ENCODE measurements at regions not wholly inside any gene's neighbourhood (a gene's known extent, or its start where the extent isn't known, plus 50 kb on each side); places are given as distances from the start of the nearest gene placed in this dataset.

- peaks cover 3% of the 10 kb centered on the region for H3K27me3 ChIP-seq
- no peaks in the 10 kb centered on the region for H3K4me1 ChIP-seq (ENCODE audit: control insufficient read depth in 1 of 2, insufficient read depth in 1 of 2, low read depth in 1 of 2, low read length in 1 of 2)
- TF ChIP-seq CTCF (IDR thresholded peaks at IDR 0.05), result no peak
- no peaks in the 10 kb centered on the region for H3K36me3 ChIP-seq
- no peak overlapping the region for H3K4me3 ChIP-seq (ENCODE audit: low read depth in 1 of 2, low read length in 1 of 2)
- H3K27ac ChIP-seq, result no peak overlapping the region
- H3K9me3 ChIP-seq, result no peaks in the 10 kb centered on the region
Observed at GRCh38 chr10:121051696-121052279, 200.6 kb downstream of the WDR11 start.

GRCh38 chr10:121053151-121053550 lies 202.0 kb downstream of the WDR11 start:
- H3K4me3 ChIP-seq (ENCODE audit: low read depth in 1 of 2, low read length in 1 of 2), result no peak overlapping the region
- no peak for TF ChIP-seq CTCF (IDR thresholded peaks at IDR 0.05)
- no peaks in the 10 kb centered on the region for H3K36me3 ChIP-seq
- no peak overlapping the region for H3K27ac ChIP-seq
- no peaks in the 10 kb centered on the region for H3K4me1 ChIP-seq (ENCODE audit: control insufficient read depth in 1 of 2, insufficient read depth in 1 of 2, low read depth in 1 of 2, low read length in 1 of 2)
- peaks cover 3% of the 10 kb centered on the region for H3K27me3 ChIP-seq
- H3K9me3 ChIP-seq, result no peaks in the 10 kb centered on the region

- TF ChIP-seq CTCF (IDR thresholded peaks at IDR 0.05), result no peak
- no peak overlapping the region for H3K27ac ChIP-seq
- no peaks in the 10 kb centered on the region for H3K36me3 ChIP-seq
- H3K27me3 ChIP-seq, result peaks cover 3% of the 10 kb centered on the region
- H3K9me3 ChIP-seq, result no peaks in the 10 kb centered on the region
- H3K4me3 ChIP-seq (ENCODE audit: low read depth in 1 of 2, low read length in 1 of 2), result no peak overlapping the region
- no peaks in the 10 kb centered on the region for H3K4me1 ChIP-seq (ENCODE audit: control insufficient read depth in 1 of 2, insufficient read depth in 1 of 2, low read depth in 1 of 2, low read length in 1 of 2)
Observed at GRCh38 chr10:121054874-121055273, 203.7 kb downstream of the WDR11 start.

GRCh38 chr10:121057269-121057668 lies 206.1 kb downstream of the WDR11 start:
- H3K36me3 ChIP-seq, result no peaks in the 10 kb centered on the region
- no peak overlapping the region for H3K4me3 ChIP-seq (ENCODE audit: low read depth in 1 of 2, low read length in 1 of 2)
- no peak overlapping the region for H3K27ac ChIP-seq
- no peaks in the 10 kb centered on the region for H3K4me1 ChIP-seq (ENCODE audit: control insufficient read depth in 1 of 2, insufficient read depth in 1 of 2, low read depth in 1 of 2, low read length in 1 of 2)
- H3K27me3 ChIP-seq, result peaks cover 1% of the 10 kb centered on the region
- no peaks in the 10 kb centered on the region for H3K9me3 ChIP-seq
- no peak for TF ChIP-seq CTCF (IDR thresholded peaks at IDR 0.05)

- H3K27ac ChIP-seq, result no peak overlapping the region
- TF ChIP-seq CTCF (IDR thresholded peaks at IDR 0.05), result no peak
- no peaks in the 10 kb centered on the region for H3K9me3 ChIP-seq
- H3K4me1 ChIP-seq (ENCODE audit: control insufficient read depth in 1 of 2, insufficient read depth in 1 of 2, low read depth in 1 of 2, low read length in 1 of 2), result no peaks in the 10 kb centered on the region
- H3K36me3 ChIP-seq, result no peaks in the 10 kb centered on the region
- no peaks in the 10 kb centered on the region for H3K27me3 ChIP-seq
- H3K4me3 ChIP-seq (ENCODE audit: low read depth in 1 of 2, low read length in 1 of 2), result no peak overlapping the region
Observed at GRCh38 chr10:121058082-121058481, 206.9 kb downstream of the WDR11 start.

GRCh38 chr10:121059351-121059750 lies 208.2 kb downstream of the WDR11 start:
- no peaks in the 10 kb centered on the region for H3K27me3 ChIP-seq

More at GRCh38 chr10:121059351-121059750, 208.2 kb downstream of the WDR11 start:
- H3K9me3 ChIP-seq, result no peaks in the 10 kb centered on the region
- H3K36me3 ChIP-seq, result no peaks in the 10 kb centered on the region
- H3K4me1 ChIP-seq (ENCODE audit: control insufficient read depth in 1 of 2, insufficient read depth in 1 of 2, low read depth in 1 of 2, low read length in 1 of 2), result no peaks in the 10 kb centered on the region
- no peak overlapping the region for H3K27ac ChIP-seq
- H3K4me3 ChIP-seq (ENCODE audit: low read depth in 1 of 2, low read length in 1 of 2), result no peak overlapping the region
- no peak for TF ChIP-seq CTCF (IDR thresholded peaks at IDR 0.05)

Data from neutrophil (primary cell).